ENCODE measurements at regions not wholly inside any gene's neighbourhood (a gene's known extent, or its start where the extent isn't known, plus 50 kb on each side); places are given as distances from the start of the nearest gene placed in this dataset.

DNA sequence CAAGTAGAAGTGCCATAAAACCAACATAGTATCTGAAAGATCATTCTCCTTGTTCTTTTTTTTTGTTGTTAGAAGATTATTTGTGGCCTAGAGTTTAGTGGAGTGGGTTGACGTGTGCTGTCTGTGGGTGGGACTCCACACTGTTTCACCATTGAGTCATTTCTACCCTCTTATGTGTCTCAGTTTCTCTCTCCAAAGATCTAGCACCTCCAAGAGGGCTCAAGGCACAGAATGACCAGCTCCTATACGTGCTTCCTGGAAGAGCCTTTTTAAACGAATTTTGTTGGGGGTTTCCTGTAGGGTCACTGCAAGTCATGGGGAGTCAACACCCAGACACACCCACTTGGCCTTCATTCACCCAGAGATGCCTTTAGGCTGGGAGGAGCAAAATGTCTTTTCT lies 150.1 kb downstream of the KLF8 start:
- H3K27me3 ChIP-seq (ENCODE audit: control insufficient read depth, insufficient read depth, low read length) = no peaks in the 10 kb centered on the region

DNA sequence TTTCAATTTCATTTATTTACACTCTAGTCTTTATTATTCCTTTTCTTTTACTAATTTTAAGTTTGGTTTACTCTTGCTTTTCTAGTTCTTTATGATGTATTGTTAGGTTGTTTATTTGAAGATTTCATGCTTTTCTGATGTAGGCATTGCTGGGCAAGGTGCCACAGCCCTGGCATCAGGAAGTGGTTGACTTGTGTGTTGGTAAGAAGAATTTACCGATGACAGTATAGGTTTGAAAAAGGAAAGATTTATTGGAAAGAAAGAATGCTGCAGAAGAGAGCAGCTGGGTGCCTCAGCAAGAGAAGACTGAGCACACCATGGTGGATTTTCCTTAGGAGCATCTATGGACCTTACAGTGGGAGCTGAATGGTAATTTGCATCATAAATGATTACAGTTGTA lies 153.2 kb downstream of the KLF8 start:
- DNase-seq (ENCODE audit: low read depth) = no peak
- H3K27me3 ChIP-seq (ENCODE audit: control insufficient read depth, insufficient read depth, low read length) = no peaks in the 10 kb centered on the region
- no peaks in the 10 kb centered on the region for H3K36me3 ChIP-seq (ENCODE audit: control insufficient read depth, insufficient read depth, low read length)
- TF ChIP-seq, protein P1, sequence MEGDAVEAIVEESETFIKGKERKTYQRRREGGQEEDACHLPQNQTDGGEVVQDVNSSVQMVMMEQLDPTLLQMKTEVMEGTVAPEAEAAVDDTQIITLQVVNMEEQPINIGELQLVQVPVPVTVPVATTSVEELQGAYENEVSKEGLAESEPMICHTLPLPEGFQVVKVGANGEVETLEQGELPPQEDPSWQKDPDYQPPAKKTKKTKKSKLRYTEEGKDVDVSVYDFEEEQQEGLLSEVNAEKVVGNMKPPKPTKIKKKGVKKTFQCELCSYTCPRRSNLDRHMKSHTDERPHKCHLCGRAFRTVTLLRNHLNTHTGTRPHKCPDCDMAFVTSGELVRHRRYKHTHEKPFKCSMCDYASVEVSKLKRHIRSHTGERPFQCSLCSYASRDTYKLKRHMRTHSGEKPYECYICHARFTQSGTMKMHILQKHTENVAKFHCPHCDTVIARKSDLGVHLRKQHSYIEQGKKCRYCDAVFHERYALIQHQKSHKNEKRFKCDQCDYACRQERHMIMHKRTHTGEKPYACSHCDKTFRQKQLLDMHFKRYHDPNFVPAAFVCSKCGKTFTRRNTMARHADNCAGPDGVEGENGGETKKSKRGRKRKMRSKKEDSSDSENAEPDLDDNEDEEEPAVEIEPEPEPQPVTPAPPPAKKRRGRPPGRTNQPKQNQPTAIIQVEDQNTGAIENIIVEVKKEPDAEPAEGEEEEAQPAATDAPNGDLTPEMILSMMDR (IDR thresholded peaks at IDR 0.05; ENCODE audit: insufficient read depth, low read depth, low read length) = no peak
- no peak overlapping the region for H3K4me3 ChIP-seq (ENCODE audit: low read depth, low read length)
- CTCF ChIA-PET = no interaction called here
- POLR2A ChIA-PET = no interaction called here

More for the DNA sequence above, 150.1 kb downstream of the KLF8 start:
- Histone ChIP-seq H3K4me3 (ENCODE audit: low read depth, low read length) (no peak overlapping the region), H3K36me3 (ENCODE audit: control insufficient read depth, insufficient read depth, low read length) (no peaks in the 10 kb centered on the region)
- TF ChIP-seq, protein P1 (IDR thresholded peaks at IDR 0.05; ENCODE audit: insufficient read depth, low read depth, low read length) = no peak
- DNase-seq (ENCODE audit: low read depth) = no peak
- POLR2A ChIA-PET = no interaction called here
- CTCF ChIA-PET = no interaction called here

DNA sequence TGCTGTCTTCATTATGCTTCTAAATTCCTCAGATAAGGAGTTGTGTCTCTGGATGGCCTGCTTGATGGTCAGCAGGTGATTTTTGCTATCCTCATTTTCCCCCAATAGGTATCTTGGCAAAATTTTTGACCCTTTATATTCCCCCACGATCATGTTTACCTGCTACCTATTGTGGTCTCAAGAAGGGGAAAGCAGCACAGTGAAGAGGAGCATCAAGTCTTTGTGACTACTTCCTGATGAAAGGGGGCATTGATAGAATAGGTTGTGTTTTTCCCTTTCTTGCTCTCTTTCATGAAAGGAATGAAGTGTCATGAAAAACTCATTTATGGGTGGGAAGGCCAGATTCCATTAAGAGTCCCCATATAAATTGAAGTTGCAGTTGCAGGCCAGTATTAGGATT lies 153.8 kb downstream of the KLF8 start:
- TF ChIP-seq, protein P1 (IDR thresholded peaks at IDR 0.05; ENCODE audit: insufficient read depth, low read depth, low read length) = no peak
- CTCF ChIA-PET = no interaction called here
- POLR2A ChIA-PET = no interaction called here
- no peaks in the 10 kb centered on the region for H3K36me3 ChIP-seq (ENCODE audit: control insufficient read depth, insufficient read depth, low read length)
- no peak overlapping the region for H3K4me3 ChIP-seq (ENCODE audit: low read depth, low read length)
- H3K27me3 ChIP-seq (ENCODE audit: control insufficient read depth, insufficient read depth, low read length) = no peaks in the 10 kb centered on the region
- DNase-seq (ENCODE audit: low read depth) = no peak

DNA sequence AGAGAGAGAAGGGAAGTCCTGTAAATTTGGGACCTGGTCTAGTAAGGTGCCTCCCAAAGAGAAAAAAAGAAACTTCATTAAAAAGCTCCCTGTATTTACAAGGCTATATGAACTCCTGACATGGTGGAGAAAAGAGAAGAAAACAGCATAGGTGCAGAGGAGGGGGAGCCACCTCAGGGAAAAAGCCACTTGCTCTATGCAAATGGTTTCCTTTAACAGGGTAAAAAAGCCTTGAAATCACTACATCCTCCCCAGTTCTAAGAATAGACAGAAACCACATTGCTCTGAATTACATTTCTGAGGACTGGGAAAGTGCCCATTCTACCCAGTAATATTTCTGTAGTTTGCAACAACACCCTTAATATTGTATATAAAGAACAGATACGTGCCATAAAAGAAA lies 165.5 kb downstream of the KLF8 start:
- no peak for DNase-seq (ENCODE audit: low read depth)
- Histone ChIP-seq H3K4me3 (ENCODE audit: low read depth, low read length) (no peak overlapping the region), H3K36me3 (ENCODE audit: control insufficient read depth, insufficient read depth, low read length) (no peaks in the 10 kb centered on the region), H3K27me3 (ENCODE audit: control insufficient read depth, insufficient read depth, low read length) (no peaks in the 10 kb centered on the region)
- CTCF ChIA-PET = no interaction called here
- POLR2A ChIA-PET = no interaction called here
- TF ChIP-seq, protein P1 (IDR thresholded peaks at IDR 0.05; ENCODE audit: insufficient read depth, low read depth, low read length) = no peak

DNA sequence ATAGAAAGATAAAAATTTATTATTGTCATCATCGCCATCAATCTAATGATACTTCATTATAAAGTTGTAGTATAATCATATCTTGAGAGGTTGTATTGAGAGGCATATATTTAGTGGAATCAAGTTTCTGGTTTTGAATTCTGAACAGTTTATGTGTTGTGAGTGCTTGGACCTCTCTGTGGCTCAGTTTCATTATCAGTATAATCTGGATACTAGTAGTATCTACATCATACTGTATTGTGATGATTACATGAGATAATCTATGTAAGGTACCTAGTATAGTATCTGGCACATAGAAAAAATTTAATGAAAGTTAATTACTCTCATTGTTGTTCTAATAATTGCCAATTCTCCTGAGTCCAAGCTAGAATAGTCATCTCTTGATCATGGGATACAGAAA lies 161.2 kb upstream of the UBQLN2 start:
- TF ChIP-seq, protein P1 (IDR thresholded peaks at IDR 0.05; ENCODE audit: insufficient read depth, low read depth, low read length) = no peak
- Histone ChIP-seq H3K4me3 (ENCODE audit: low read depth, low read length) (no peak overlapping the region), H3K36me3 (ENCODE audit: control insufficient read depth, insufficient read depth, low read length) (no peaks in the 10 kb centered on the region), H3K27me3 (ENCODE audit: control insufficient read depth, insufficient read depth, low read length) (no peaks in the 10 kb centered on the region)
- DNase-seq (ENCODE audit: low read depth) = no peak
- POLR2A ChIA-PET = no interaction called here
- CTCF ChIA-PET = no interaction called here

All from BJ (cell line).